ENCODE measurements at regions not wholly inside any gene's neighbourhood (a gene's known extent, or its start where the extent isn't known, plus 50 kb on each side); places are given as distances from the start of the nearest gene placed in this dataset.

DNA sequence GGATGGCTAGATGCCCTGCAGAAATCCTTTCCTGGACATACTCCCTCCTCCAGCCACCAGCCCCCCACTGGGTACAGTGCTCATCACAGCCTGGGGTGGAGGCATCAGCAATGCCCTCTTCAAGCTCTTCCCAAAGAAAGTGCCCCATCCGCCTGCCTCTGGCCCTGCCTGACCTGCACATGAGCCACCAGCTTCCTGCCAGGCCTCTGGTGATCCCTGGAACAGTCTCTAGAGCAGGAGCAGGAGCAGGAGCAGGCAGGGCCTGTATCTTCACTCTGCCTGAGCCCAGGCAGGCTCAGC lies 54.1 kb upstream of the CAB39 start:
- no peak for TF ChIP-seq POLR2AphosphoS5 (IDR thresholded peaks at IDR 0.05)
- TF ChIP-seq, protein P1, sequence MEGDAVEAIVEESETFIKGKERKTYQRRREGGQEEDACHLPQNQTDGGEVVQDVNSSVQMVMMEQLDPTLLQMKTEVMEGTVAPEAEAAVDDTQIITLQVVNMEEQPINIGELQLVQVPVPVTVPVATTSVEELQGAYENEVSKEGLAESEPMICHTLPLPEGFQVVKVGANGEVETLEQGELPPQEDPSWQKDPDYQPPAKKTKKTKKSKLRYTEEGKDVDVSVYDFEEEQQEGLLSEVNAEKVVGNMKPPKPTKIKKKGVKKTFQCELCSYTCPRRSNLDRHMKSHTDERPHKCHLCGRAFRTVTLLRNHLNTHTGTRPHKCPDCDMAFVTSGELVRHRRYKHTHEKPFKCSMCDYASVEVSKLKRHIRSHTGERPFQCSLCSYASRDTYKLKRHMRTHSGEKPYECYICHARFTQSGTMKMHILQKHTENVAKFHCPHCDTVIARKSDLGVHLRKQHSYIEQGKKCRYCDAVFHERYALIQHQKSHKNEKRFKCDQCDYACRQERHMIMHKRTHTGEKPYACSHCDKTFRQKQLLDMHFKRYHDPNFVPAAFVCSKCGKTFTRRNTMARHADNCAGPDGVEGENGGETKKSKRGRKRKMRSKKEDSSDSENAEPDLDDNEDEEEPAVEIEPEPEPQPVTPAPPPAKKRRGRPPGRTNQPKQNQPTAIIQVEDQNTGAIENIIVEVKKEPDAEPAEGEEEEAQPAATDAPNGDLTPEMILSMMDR (IDR thresholded peaks at IDR 0.05) = no peak

Measured in suprapubic skin (tissue), 3 donors.